Mammary epithelial cell (primary cell): ENCODE measurements at regions not wholly inside any gene's neighbourhood (a gene's known extent, or its start where the extent isn't known, plus 50 kb on each side); places are given as distances from the start of the nearest gene placed in this dataset.

Experiments used
- EZH2 ChIP-seq: IDR thresholded peaks from 2 replicates; pipeline ENCODE4 v1.6.1; 2012; ENCODE audit warnings: low read length, inconsistent platforms, borderline replicate concordance
- TF ChIP-seq, protein P1 (sequence below), 2 donors: IDR thresholded peaks in 1 of 2; conservative IDR thresholded peaks in 1 of 2; 2 replicates each; pipeline ENCODE4 v1.5.1; 2011 to 2012; ENCODE audit warnings: inconsistent platforms in 2 of 2, low read length in 2 of 2, mild to moderate bottlenecking in 2 of 2, control low read depth in 1 of 2, low read depth in 1 of 2; ENCODE audit not compliant: insufficient read depth in 1 of 2; ENCODE audit errors: extremely low read depth in 1 of 2

DNA sequence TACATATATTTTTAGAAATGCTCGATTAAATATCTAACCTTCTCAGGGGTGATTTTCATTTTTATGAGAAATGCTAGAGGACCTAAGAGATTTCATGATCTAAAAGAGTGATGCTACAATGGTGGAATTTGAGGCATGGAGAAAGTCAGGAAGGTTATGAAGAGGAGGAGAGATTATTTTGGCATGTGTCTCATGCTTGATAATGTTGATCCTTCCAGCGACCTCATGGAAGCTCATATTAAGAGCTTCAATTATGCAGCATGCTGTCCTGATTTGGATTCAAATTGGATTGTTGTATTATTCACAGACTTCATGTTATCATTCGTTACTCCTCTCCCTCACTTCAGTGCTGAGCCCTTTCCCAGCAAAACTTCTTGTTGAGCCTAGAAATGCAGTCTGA, 112.5 kb downstream of the RAP2B start:
- TF ChIP-seq, protein P1, sequence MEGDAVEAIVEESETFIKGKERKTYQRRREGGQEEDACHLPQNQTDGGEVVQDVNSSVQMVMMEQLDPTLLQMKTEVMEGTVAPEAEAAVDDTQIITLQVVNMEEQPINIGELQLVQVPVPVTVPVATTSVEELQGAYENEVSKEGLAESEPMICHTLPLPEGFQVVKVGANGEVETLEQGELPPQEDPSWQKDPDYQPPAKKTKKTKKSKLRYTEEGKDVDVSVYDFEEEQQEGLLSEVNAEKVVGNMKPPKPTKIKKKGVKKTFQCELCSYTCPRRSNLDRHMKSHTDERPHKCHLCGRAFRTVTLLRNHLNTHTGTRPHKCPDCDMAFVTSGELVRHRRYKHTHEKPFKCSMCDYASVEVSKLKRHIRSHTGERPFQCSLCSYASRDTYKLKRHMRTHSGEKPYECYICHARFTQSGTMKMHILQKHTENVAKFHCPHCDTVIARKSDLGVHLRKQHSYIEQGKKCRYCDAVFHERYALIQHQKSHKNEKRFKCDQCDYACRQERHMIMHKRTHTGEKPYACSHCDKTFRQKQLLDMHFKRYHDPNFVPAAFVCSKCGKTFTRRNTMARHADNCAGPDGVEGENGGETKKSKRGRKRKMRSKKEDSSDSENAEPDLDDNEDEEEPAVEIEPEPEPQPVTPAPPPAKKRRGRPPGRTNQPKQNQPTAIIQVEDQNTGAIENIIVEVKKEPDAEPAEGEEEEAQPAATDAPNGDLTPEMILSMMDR (conservative IDR thresholded peaks at IDR 0.05 in 1 of 2, IDR thresholded peaks at IDR 0.05 in 1 of 2; ENCODE audit: extremely low read depth in 1 of 2, insufficient read depth in 1 of 2, low read depth in 1 of 2, low read length in 2 of 2): no peak
- TF ChIP-seq EZH2: no peak
